Neuronal stem cell (in vitro differentiated cells): ENCODE measurements at regions not wholly inside any gene's neighbourhood (a gene's known extent, or its start where the extent isn't known, plus 50 kb on each side); places are given as distances from the start of the nearest gene placed in this dataset.

ENCODE experiments used
- DNase-seq: peaks from one replicate; pipeline ENCODE4 v3.0.0-alpha.2; 2013; ENCODE audit warnings: low spot score
- H2AFZ ChIP-seq: one replicate; pipeline ENCODE4 v1.6.1; 2013; ENCODE audit warnings: mild to moderate bottlenecking, low read length, inconsistent platforms
- H2AK5ac ChIP-seq: 2 replicates; pipeline ENCODE4 v1.6.1; 2013; ENCODE audit warnings: low read depth, mild to moderate bottlenecking, inconsistent platforms, low read length, moderate library complexity, mixed read lengths
- H2BK120ac ChIP-seq: 2 replicates; pipeline ENCODE4 v1.6.1; 2013; ENCODE audit warnings: low read depth, mild to moderate bottlenecking, inconsistent platforms, low read length, moderate library complexity, mixed read lengths
- H2BK12ac ChIP-seq: one replicate; pipeline ENCODE4 v1.6.1; 2013; ENCODE audit warnings: low read length, inconsistent platforms
- H2BK15ac ChIP-seq: 2 replicates; pipeline ENCODE4 v1.6.1; 2013; ENCODE audit warnings: mild to moderate bottlenecking, low read length, inconsistent platforms, mixed read lengths
- H2BK5ac ChIP-seq: one replicate; pipeline ENCODE4 v1.6.1; 2013; ENCODE audit warnings: inconsistent platforms, mild to moderate bottlenecking, low read length, moderate library complexity
- H3K14ac ChIP-seq: one replicate; pipeline ENCODE4 v1.6.1; 2013; ENCODE audit warnings: low read length, inconsistent platforms
- H3K18ac ChIP-seq: 2 replicates; pipeline ENCODE4 v1.6.1; 2013; ENCODE audit warnings: low read length, inconsistent platforms
- H3K23ac ChIP-seq: 2 replicates; pipeline ENCODE4 v1.6.1; 2013; ENCODE audit warnings: low read depth, mild to moderate bottlenecking, mixed read lengths, low read length, inconsistent platforms; ENCODE audit not compliant: poor library complexity
- H3K27ac ChIP-seq: replicated peaks from 3 replicates; pipeline ENCODE4 v1.5.1; 2013; ENCODE audit warnings: low read length, inconsistent platforms
- H3K27me3 ChIP-seq, 3 experiments: 2 replicates each; pipeline ENCODE4 v1.6.1; 2013; ENCODE audit warnings: low read length in 3 of 3, mild to moderate bottlenecking in 2 of 3, inconsistent platforms in 1 of 3, low read depth in 1 of 3, mixed read lengths in 1 of 3, moderate library complexity in 1 of 3; ENCODE audit not compliant: control insufficient read depth in 3 of 3, insufficient read depth in 3 of 3
- H3K36me3 ChIP-seq, 2 donors: replicated peaks in 1 of 2; 2 replicates each; pipeline ENCODE4 v1.6.1; 2013; ENCODE audit warnings: low read length in 2 of 2; ENCODE audit not compliant: control insufficient read depth in 2 of 2, insufficient read depth in 2 of 2
- H3K4ac ChIP-seq: 2 replicates; pipeline ENCODE4 v1.6.1; 2013; ENCODE audit warnings: inconsistent platforms, mild to moderate bottlenecking, low read length, moderate library complexity
- H3K4me1 ChIP-seq, 2 donors: 1 replicate in 1 of 2; 2 replicates in 1 of 2; pipeline ENCODE4 v1.6.1; 2013; ENCODE audit warnings: low read length in 2 of 2, low read depth in 1 of 2; ENCODE audit not compliant: control insufficient read depth in 2 of 2, insufficient read depth in 1 of 2
- H3K4me2 ChIP-seq: one replicate; pipeline ENCODE4 v1.6.1; 2013; ENCODE audit warnings: mild to moderate bottlenecking, low read length, inconsistent platforms; ENCODE audit not compliant: insufficient read depth, poor library complexity, severe bottlenecking
- H3K4me3 ChIP-seq, 2 donors: 2 replicates each; pipeline ENCODE4 v1.5.1; 2013; ENCODE audit warnings: low read length in 2 of 2, mild to moderate bottlenecking in 2 of 2, inconsistent platforms in 1 of 2, moderate library complexity in 1 of 2
- H3K79me1 ChIP-seq: one replicate; pipeline ENCODE4 v1.6.1; 2013; ENCODE audit warnings: low read depth, mild to moderate bottlenecking, inconsistent platforms, low read length, moderate library complexity
- H3K9ac ChIP-seq: one replicate; pipeline ENCODE4 v1.6.1; 2013; ENCODE audit warnings: mild to moderate bottlenecking, low read depth, low read length, inconsistent platforms; ENCODE audit not compliant: poor library complexity
- H3K9me3 ChIP-seq, 2 donors: replicated peaks in 1 of 2; 2 replicates each; pipeline versions ENCODE3 to v1.6.1; 2013; ENCODE audit warnings: low read length in 2 of 2, mild to moderate bottlenecking in 2 of 2, inconsistent platforms in 1 of 2, low read depth in 1 of 2, mixed read lengths in 1 of 2, moderate library complexity in 1 of 2; ENCODE audit not compliant: control insufficient read depth in 2 of 2, insufficient read depth in 1 of 2
- H4K8ac ChIP-seq: one replicate; pipeline ENCODE4 v1.6.1; 2013; ENCODE audit warnings: low read depth, mild to moderate bottlenecking, inconsistent platforms, low read length, moderate library complexity
- H4K91ac ChIP-seq: one replicate; pipeline ENCODE4 v1.6.1; 2013; ENCODE audit warnings: low read length, low read depth, mild to moderate bottlenecking, inconsistent platforms; ENCODE audit not compliant: poor library complexity
- WGBS, 2 donors: extraction: QIAGEN DNeasy Blood & Tissue Kit; methylation state at CpG; one replicate each; pipeline ENCODE4 v1.1.7; 2013; ENCODE audit warnings: missing lambda C conversion rate in 2 of 2, mixed read lengths in 1 of 2; ENCODE audit not compliant: insufficient read length in 2 of 2, insufficient replicate concordance in 1 of 2; ENCODE audit errors: extremely low coverage in 2 of 2; 5-methylcytosine and 5-hydroxymethylcytosine counted together

GRCh38 chr7:9698375-9698774, 1265.0 kb downstream of the NXPH1 start:
- H2AK5ac ChIP-seq, result no peak overlapping the region
- no peaks in the 10 kb centered on the region for H3K4me1 ChIP-seq
- no peak overlapping the region for H3K4me3 ChIP-seq
- H2AFZ ChIP-seq, result no peak overlapping the region
- H3K4ac ChIP-seq, result no peak overlapping the region
- no peaks in the 10 kb centered on the region for H3K79me1 ChIP-seq
- DNase-seq, result no peak
- no peak overlapping the region for H4K91ac ChIP-seq
- H3K9me3 ChIP-seq, result no peaks in the 10 kb centered on the region
- H3K4me2 ChIP-seq, result no peak overlapping the region
- H3K27ac ChIP-seq, result no peak overlapping the region
- H4K8ac ChIP-seq, result no peak overlapping the region
- no peak overlapping the region for H3K23ac ChIP-seq
- no peak overlapping the region for H2BK15ac ChIP-seq
- no peak overlapping the region for H3K18ac ChIP-seq
- H3K9ac ChIP-seq, result no peak overlapping the region
- H3K27me3 ChIP-seq, result no peaks in the 10 kb centered on the region
- no peak overlapping the region for H2BK5ac ChIP-seq
- H3K36me3 ChIP-seq, result no peaks in the 10 kb centered on the region
- no peak overlapping the region for H3K14ac ChIP-seq
- no peak overlapping the region for H2BK12ac ChIP-seq
- H2BK120ac ChIP-seq, result no peak overlapping the region

- H2AK5ac ChIP-seq, result no peak overlapping the region
- H3K4ac ChIP-seq, result no peak overlapping the region
- H2BK120ac ChIP-seq, result no peak overlapping the region
These were observed 1264.5 kb upstream of the PHF14 start for GRCh38 chr7:9709216-9709615.

GRCh38 chr7:9711259-9711918, 1262.3 kb upstream of the PHF14 start:
- no peaks in the 10 kb centered on the region for H3K36me3 ChIP-seq
- H3K27me3 ChIP-seq, result no peaks in the 10 kb centered on the region
- no peak overlapping the region for H3K9ac ChIP-seq
- no peak overlapping the region for H4K8ac ChIP-seq
- no peak overlapping the region for H2AK5ac ChIP-seq
- WGBS, 2 donors, result no CpG with 5 or more reads among the region's 3 CpGs
- H3K4ac ChIP-seq, result no peak overlapping the region
- no peak overlapping the region for H2BK5ac ChIP-seq
- DNase-seq, result no peak
- H3K27ac ChIP-seq, result no peak overlapping the region
- H3K4me1 ChIP-seq, result no peaks in the 10 kb centered on the region
- no peak overlapping the region for H2BK120ac ChIP-seq
- H3K9me3 ChIP-seq, result no peaks in the 10 kb centered on the region
- H2AFZ ChIP-seq, result peak overlapping the region; percentile 43
- H3K4me2 ChIP-seq, result no peak overlapping the region
- no peak overlapping the region for H3K4me3 ChIP-seq
- H3K14ac ChIP-seq, result no peak overlapping the region
- no peak overlapping the region for H3K23ac ChIP-seq
- no peaks in the 10 kb centered on the region for H3K79me1 ChIP-seq
- no peak overlapping the region for H3K18ac ChIP-seq
- H2BK15ac ChIP-seq, result no peak overlapping the region
- H2BK12ac ChIP-seq, result no peak overlapping the region
- no peak overlapping the region for H4K91ac ChIP-seq

More at GRCh38 chr7:9709216-9709615, 1264.5 kb upstream of the PHF14 start:
- no peak overlapping the region for H3K4me2 ChIP-seq
- no peak overlapping the region for H2AFZ ChIP-seq
- no CpG with 5 or more reads among the region's 1 CpG for WGBS, 2 donors
- H3K4me1 ChIP-seq, result no peaks in the 10 kb centered on the region
- H3K36me3 ChIP-seq, result no peaks in the 10 kb centered on the region
- no peaks in the 10 kb centered on the region for H3K27me3 ChIP-seq
- no peak overlapping the region for H4K91ac ChIP-seq
- H2BK12ac ChIP-seq, result no peak overlapping the region
- no peak overlapping the region for H3K23ac ChIP-seq
- no peak overlapping the region for H3K14ac ChIP-seq
- H2BK15ac ChIP-seq, result no peak overlapping the region
- no peak for DNase-seq
- no peak overlapping the region for H4K8ac ChIP-seq
- no peaks in the 10 kb centered on the region for H3K79me1 ChIP-seq
- H2BK5ac ChIP-seq, result no peak overlapping the region
- no peaks in the 10 kb centered on the region for H3K9me3 ChIP-seq
- H3K18ac ChIP-seq, result no peak overlapping the region
- H3K27ac ChIP-seq, result no peak overlapping the region
- H3K9ac ChIP-seq, result no peak overlapping the region
- no peak overlapping the region for H3K4me3 ChIP-seq

GRCh38 chr7:9718071-9718661, 1255.5 kb upstream of the PHF14 start:
- no peaks in the 10 kb centered on the region for H3K36me3 ChIP-seq
- H3K4me2 ChIP-seq, result no peak overlapping the region
- no peaks in the 10 kb centered on the region for H3K4me1 ChIP-seq
- no peak for DNase-seq
- no peak overlapping the region for H4K91ac ChIP-seq
- no peak overlapping the region for H2BK5ac ChIP-seq
- H3K9me3 ChIP-seq, result no peaks in the 10 kb centered on the region
- H2BK120ac ChIP-seq, result no peak overlapping the region
- no peaks in the 10 kb centered on the region for H3K79me1 ChIP-seq
- no peak overlapping the region for H2BK15ac ChIP-seq
- no peak overlapping the region for H2BK12ac ChIP-seq
- H3K27ac ChIP-seq, result no peak overlapping the region
- H3K27me3 ChIP-seq, result no peaks in the 10 kb centered on the region
- H3K4me3 ChIP-seq, result no peak overlapping the region
- H2AFZ ChIP-seq, result no peak overlapping the region
- no peak overlapping the region for H2AK5ac ChIP-seq
- H4K8ac ChIP-seq, result no peak overlapping the region
- no peak overlapping the region for H3K23ac ChIP-seq
- H3K9ac ChIP-seq, result no peak overlapping the region
- H3K4ac ChIP-seq, result no peak overlapping the region
- no peak overlapping the region for H3K18ac ChIP-seq
- H3K14ac ChIP-seq, result no peak overlapping the region
